Panc1 (cell line): ENCODE measurements at regions not wholly inside any gene's neighbourhood (a gene's known extent, or its start where the extent isn't known, plus 50 kb on each side); places are given as distances from the start of the nearest gene placed in this dataset.

ENCODE experiments used
- ATAC-seq: fragments of 200-7000 bp; cut with Tn5 transposase; 2 replicates; pipeline ENCODE4 v1.9.1; 2020; ENCODE audit warnings: mild to moderate bottlenecking, moderate library complexity
- BruUV-seq: library from RNA; stranded (reverse); fragments of 400-500 nt; replicated peaks from 2 replicates; lab custom pipeline; 2021; lab: Mats Ljungman, UMichigan
- CTCF ChIA-PET: fragments of 300-600 bp; sonication (Branson Sonifier 250); formaldehyde crosslinking; loops from one replicate; lab custom pipeline; 2022; ENCODE audit warnings: antibody characterized with exemption; lab: Charles Lee
- POLR2A ChIA-PET: fragments of 300-600 bp; sonication (Branson Sonifier 250); formaldehyde crosslinking; loops from one replicate; lab custom pipeline; 2022; ENCODE audit warnings: antibody characterized with exemption; lab: Charles Lee
- DNase-seq: peaks from one replicate; pipeline ENCODE4 v3.0.0-alpha.2; 2010; ENCODE audit warnings: low read depth, low spot score
- H3K27ac ChIP-seq: 2 replicates; pipeline ENCODE4 v1.5.1; 2011; ENCODE audit warnings: mild to moderate bottlenecking, low read length, inconsistent platforms
- H3K27me3 ChIP-seq: fragments of 200-500 bp; sonication (Bioruptor generic); 2 replicates; pipeline ENCODE4 v1.6.0; 2014; ENCODE audit warnings: low read length, inconsistent platforms; ENCODE audit not compliant: control insufficient read depth, insufficient read depth
- H3K36me3 ChIP-seq: fragments of 200-500 bp; sonication (Bioruptor generic); 2 replicates; pipeline ENCODE4 v1.5.1; 2014; ENCODE audit warnings: inconsistent platforms, mild to moderate bottlenecking, low read length, moderate library complexity; ENCODE audit not compliant: control insufficient read depth, insufficient read depth
- H3K4me1 ChIP-seq: 2 replicates; pipeline ENCODE4 v1.5.1; 2011; ENCODE audit warnings: inconsistent platforms, mild to moderate bottlenecking, low read length, moderate library complexity; ENCODE audit not compliant: control insufficient read depth, insufficient read depth
- H3K4me3 ChIP-seq, 2 experiments: 2 replicates each; pipeline ENCODE4 v1.5.1; 2011 to 2012; ENCODE audit warnings: low read depth in 2 of 2, low read length in 2 of 2, mild to moderate bottlenecking in 2 of 2, inconsistent platforms in 1 of 2, moderate library complexity in 1 of 2
- H3K9me3 ChIP-seq: fragments of 200-500 bp; sonication (Bioruptor generic); 2 replicates; pipeline ENCODE4 v1.5.1; 2014; ENCODE audit warnings: low read depth, mild to moderate bottlenecking, inconsistent platforms, low read length, moderate library complexity; ENCODE audit not compliant: control insufficient read depth, insufficient read depth
- POLR2AphosphoS5 ChIP-seq: IDR thresholded peaks from 2 replicates; pipeline ENCODE4 v1.6.1; 2012; ENCODE audit warnings: mild to moderate bottlenecking, low read depth, low read length, moderate library complexity
- SIN3A ChIP-seq: IDR thresholded peaks from 2 replicates; pipeline ENCODE4 v1.6.1; 2012; ENCODE audit warnings: low read depth, mild to moderate bottlenecking, low read length, moderate library complexity, borderline replicate concordance; ENCODE audit not compliant: insufficient read depth
- TCF7L2 ChIP-seq: IDR thresholded peaks from 2 replicates; pipeline ENCODE4 v1.6.1; 2011; ENCODE audit warnings: mild to moderate bottlenecking, low read depth, low read length, inconsistent platforms
- in situ Hi-C: cut with HindIII; loops from 2 replicates; pipeline ENCODE4 v1.10.0; 2016; ENCODE audit warnings: low sequenced_read_pairs, low pct_unique_long_range_greater_than_20kb
- intact Hi-C: fragments of 100-400 bp; cut with micrococcal nuclease; formaldehyde crosslinking; loops from one replicate; pipeline ENCODE4 v1.10.0; 2022; ENCODE audit not compliant: unreplicated experiment
- TF ChIP-seq, protein P1 (sequence below), 2 experiments: IDR thresholded peaks; 2 replicates each; pipeline ENCODE4 v1.6.1; 2011 to 2012; ENCODE audit warnings: low read depth in 2 of 2, control low read depth in 1 of 2, low read length in 1 of 2, mild to moderate bottlenecking in 1 of 2, moderate library complexity in 1 of 2; ENCODE audit not compliant: insufficient read depth in 1 of 2
- TF ChIP-seq, protein P2 (sequence below): fragments of 450-650 bp; IDR thresholded peaks from 2 replicates; pipeline ENCODE4 v1.5.1; 2017; ENCODE audit warnings: mild to moderate bottlenecking

DNA sequence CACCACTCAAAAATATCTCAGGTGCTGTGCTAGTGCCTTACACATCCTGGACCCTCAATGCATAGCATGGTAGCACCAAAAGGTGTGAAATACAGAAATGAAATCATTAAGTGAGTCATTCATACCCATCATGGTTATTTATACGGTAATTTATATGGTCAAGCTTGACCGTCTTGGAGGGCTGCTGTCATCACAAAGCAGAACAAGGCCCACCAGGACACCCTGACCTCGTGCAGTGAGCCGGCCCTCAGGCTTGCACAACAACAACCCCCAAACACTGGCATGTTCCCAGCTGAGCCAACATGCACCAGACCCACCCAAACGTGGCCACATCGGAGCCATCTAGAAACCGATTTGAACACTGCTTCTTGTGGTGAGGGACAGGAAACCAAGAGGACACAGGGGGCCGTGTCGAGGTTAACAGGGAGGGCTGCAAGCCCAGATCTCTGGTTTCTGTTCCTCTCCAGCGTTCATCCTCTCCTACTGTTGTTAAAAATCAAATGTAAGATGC is 378.5 kb upstream of the ID2 start:
- no peak for DNase-seq
- TF ChIP-seq, protein P1, sequence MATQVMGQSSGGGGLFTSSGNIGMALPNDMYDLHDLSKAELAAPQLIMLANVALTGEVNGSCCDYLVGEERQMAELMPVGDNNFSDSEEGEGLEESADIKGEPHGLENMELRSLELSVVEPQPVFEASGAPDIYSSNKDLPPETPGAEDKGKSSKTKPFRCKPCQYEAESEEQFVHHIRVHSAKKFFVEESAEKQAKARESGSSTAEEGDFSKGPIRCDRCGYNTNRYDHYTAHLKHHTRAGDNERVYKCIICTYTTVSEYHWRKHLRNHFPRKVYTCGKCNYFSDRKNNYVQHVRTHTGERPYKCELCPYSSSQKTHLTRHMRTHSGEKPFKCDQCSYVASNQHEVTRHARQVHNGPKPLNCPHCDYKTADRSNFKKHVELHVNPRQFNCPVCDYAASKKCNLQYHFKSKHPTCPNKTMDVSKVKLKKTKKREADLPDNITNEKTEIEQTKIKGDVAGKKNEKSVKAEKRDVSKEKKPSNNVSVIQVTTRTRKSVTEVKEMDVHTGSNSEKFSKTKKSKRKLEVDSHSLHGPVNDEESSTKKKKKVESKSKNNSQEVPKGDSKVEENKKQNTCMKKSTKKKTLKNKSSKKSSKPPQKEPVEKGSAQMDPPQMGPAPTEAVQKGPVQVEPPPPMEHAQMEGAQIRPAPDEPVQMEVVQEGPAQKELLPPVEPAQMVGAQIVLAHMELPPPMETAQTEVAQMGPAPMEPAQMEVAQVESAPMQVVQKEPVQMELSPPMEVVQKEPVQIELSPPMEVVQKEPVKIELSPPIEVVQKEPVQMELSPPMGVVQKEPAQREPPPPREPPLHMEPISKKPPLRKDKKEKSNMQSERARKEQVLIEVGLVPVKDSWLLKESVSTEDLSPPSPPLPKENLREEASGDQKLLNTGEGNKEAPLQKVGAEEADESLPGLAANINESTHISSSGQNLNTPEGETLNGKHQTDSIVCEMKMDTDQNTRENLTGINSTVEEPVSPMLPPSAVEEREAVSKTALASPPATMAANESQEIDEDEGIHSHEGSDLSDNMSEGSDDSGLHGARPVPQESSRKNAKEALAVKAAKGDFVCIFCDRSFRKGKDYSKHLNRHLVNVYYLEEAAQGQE (IDR thresholded peaks at IDR 0.05; ENCODE audit: insufficient read depth in 1 of 2, low read depth in 2 of 2, low read length in 1 of 2): no peak
- no peak for TF ChIP-seq POLR2AphosphoS5
- TF ChIP-seq, protein P2, sequence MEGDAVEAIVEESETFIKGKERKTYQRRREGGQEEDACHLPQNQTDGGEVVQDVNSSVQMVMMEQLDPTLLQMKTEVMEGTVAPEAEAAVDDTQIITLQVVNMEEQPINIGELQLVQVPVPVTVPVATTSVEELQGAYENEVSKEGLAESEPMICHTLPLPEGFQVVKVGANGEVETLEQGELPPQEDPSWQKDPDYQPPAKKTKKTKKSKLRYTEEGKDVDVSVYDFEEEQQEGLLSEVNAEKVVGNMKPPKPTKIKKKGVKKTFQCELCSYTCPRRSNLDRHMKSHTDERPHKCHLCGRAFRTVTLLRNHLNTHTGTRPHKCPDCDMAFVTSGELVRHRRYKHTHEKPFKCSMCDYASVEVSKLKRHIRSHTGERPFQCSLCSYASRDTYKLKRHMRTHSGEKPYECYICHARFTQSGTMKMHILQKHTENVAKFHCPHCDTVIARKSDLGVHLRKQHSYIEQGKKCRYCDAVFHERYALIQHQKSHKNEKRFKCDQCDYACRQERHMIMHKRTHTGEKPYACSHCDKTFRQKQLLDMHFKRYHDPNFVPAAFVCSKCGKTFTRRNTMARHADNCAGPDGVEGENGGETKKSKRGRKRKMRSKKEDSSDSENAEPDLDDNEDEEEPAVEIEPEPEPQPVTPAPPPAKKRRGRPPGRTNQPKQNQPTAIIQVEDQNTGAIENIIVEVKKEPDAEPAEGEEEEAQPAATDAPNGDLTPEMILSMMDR: no peak
- TF ChIP-seq SIN3A: no peak
- TF ChIP-seq TCF7L2: no peak
- no peak overlapping the region for H3K27ac ChIP-seq
- POLR2A ChIA-PET: no interaction called here
- H3K9me3 ChIP-seq: no peaks in the 10 kb centered on the region
- CTCF ChIA-PET: no interaction called here
- in situ Hi-C loops (no loop called here), intact Hi-C loops (no loop called here)
- no peaks in the 10 kb centered on the region for H3K36me3 ChIP-seq
- no peak overlapping the region for H3K4me3 ChIP-seq
- ATAC-seq: no peak
- no peaks in the 10 kb centered on the region; the same call in 1 of the 2 replicates for H3K4me1 ChIP-seq
- no TSS peak for BruUV-seq
- no peaks in the 10 kb centered on the region for H3K27me3 ChIP-seq

DNA sequence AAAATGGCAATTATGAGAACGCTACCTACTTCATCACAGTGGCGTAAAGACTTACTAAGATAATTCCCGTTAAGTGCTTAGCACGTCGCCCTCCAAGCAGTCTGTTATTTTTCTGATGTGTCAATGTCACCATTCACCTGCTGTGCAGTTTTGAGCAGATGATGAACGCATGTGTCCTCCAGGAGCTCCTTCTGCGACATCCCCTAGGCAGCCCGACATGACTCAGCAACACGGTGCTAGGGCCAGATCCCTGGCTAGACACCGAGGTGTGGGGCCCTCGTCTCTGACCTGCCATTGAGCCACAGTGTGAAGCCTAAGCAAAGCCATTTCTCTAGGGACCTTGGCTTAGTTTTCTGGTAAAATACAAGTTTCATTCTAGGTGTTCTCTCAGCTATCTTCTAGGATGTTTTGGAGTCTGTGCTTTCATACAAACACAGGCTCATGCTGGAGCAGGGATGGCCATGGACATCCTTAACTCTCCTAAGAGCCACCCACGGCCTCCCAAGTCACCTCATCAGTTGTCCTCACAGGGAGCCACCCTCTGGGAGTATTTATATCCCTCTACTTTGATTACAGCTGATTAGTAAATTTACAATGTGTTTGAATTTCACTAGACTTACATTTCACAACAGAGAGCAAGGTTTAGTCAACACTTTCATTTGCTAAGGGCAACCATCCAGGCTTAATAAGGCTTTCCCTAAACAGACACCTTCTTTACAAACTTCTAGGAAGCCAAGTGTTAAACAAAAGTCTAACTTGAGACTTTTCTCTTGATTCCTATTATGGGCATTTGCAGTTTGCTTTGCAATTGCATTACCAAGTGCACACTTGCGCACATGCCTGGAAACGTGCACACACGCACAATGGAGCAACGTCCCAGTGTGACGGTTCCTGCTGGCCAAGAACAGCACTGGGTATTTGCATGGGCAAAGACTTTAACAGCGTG is 376.8 kb upstream of the ID2 start:
- intact Hi-C loops (no loop called here), in situ Hi-C loops (no loop called here)
- TF ChIP-seq TCF7L2 (no peak), POLR2AphosphoS5 (no peak), SIN3A (no peak)
- TF ChIP-seq, protein P2: no peak

More for the DNA sequence above, 376.8 kb upstream of the ID2 start:
- CTCF ChIA-PET: no interaction called here
- no peaks in the 10 kb centered on the region for H3K36me3 ChIP-seq
- no TSS peak for BruUV-seq
- no peaks in the 10 kb centered on the region for H3K27me3 ChIP-seq
- H3K4me3 ChIP-seq: no peak overlapping the region
- no peaks in the 10 kb centered on the region; the same call in 1 of the 2 replicates for H3K4me1 ChIP-seq
- no peak overlapping the region for H3K27ac ChIP-seq
- DNase-seq (no peak), ATAC-seq (no peak)
- no peaks in the 10 kb centered on the region for H3K9me3 ChIP-seq
- POLR2A ChIA-PET: no interaction called here
